A673 (cell line): ENCODE measurements at regions not wholly inside any gene's neighbourhood (a gene's known extent, or its start where the extent isn't known, plus 50 kb on each side); places are given as distances from the start of the nearest gene placed in this dataset.

Experiments used
- BruUV-seq: library from RNA; stranded (reverse); fragments of 400-500 nt; replicated peaks from 2 replicates; lab custom pipeline; 2021; lab: Mats Ljungman, UMichigan
- CTCF ChIA-PET: fragments of 300-600 bp; sonication (Branson Sonifier 250); formaldehyde crosslinking; loops from one replicate; lab custom pipeline; 2022; ENCODE audit warnings: antibody characterized with exemption; lab: Charles Lee
- POLR2A ChIA-PET: fragments of 300-600 bp; sonication (Branson Sonifier 250); formaldehyde crosslinking; loops from one replicate; lab custom pipeline; 2022; ENCODE audit warnings: antibody characterized with exemption; ENCODE audit not compliant: low non-redundant PET; lab: Charles Lee
- DNase-seq: peaks from one replicate; pipeline ENCODE4 v3.0.0-alpha.2; 2015; ENCODE audit warnings: low spot score
- H3K27ac ChIP-seq: fragments of 200-600 bp; sonication (generic); 2 replicates; pipeline ENCODE4 v1.5.1; 2016; ENCODE audit warnings: mixed run types, low read depth, mild to moderate bottlenecking, mixed read lengths, antibody characterized with exemption, low read length; ENCODE audit not compliant: poor library complexity, severe bottlenecking
- H3K27me3 ChIP-seq: fragments of 200-600 bp; sonication (generic); replicated peaks from 2 replicates; pipeline ENCODE4 v1.6.1; 2017; ENCODE audit warnings: mixed run types, low read depth, mild to moderate bottlenecking, mixed read lengths, antibody characterized with exemption, low read length; ENCODE audit not compliant: insufficient read depth, poor library complexity
- H3K36me3 ChIP-seq: fragments of 200-600 bp; sonication (generic); 2 replicates; pipeline ENCODE4 v1.6.1; 2016; ENCODE audit warnings: mixed run types, mild to moderate bottlenecking, mixed read lengths, antibody characterized with exemption, low read length; ENCODE audit not compliant: insufficient read depth, poor library complexity, severe bottlenecking
- H3K4me1 ChIP-seq: fragments of 200-600 bp; sonication (generic); 2 replicates; pipeline ENCODE4 v1.6.1; 2017; ENCODE audit warnings: mixed run types, mild to moderate bottlenecking, mixed read lengths, antibody characterized with exemption, low read length; ENCODE audit not compliant: insufficient read depth, poor library complexity, severe bottlenecking
- H3K4me3 ChIP-seq: fragments of 200-600 bp; sonication (generic); 2 replicates; pipeline ENCODE4 v1.5.1; 2016; ENCODE audit warnings: low read depth, mixed run types, mild to moderate bottlenecking, mixed read lengths, low read length; ENCODE audit not compliant: poor library complexity, severe bottlenecking
- H3K9me3 ChIP-seq: fragments of 200-600 bp; sonication (generic); 2 replicates; pipeline ENCODE4 v1.6.1; 2016; ENCODE audit warnings: mixed run types, low read depth, mild to moderate bottlenecking, mixed read lengths, antibody characterized with exemption, low read length; ENCODE audit not compliant: poor library complexity, severe bottlenecking
- CTCF ChIP-seq: fragments of 300-800, 200-600 bp; sonication (generic); conservative IDR thresholded peaks from 2 replicates; pipeline ENCODE4 v1.5.1; 2017; ENCODE audit warnings: low read depth, mild to moderate bottlenecking, antibody characterized with exemption, low read length, moderate library complexity, mixed read lengths
- EZH2 ChIP-seq: fragments of 200-600 bp; sonication (generic); IDR thresholded peaks from 2 replicates; pipeline ENCODE4 v1.6.1; 2017; ENCODE audit warnings: borderline replicate concordance, low read depth, mild to moderate bottlenecking, mixed read lengths, antibody characterized with exemption, low read length; ENCODE audit not compliant: poor library complexity, severe bottlenecking
- intact Hi-C: fragments of 100-400 bp; cut with micrococcal nuclease; formaldehyde crosslinking; loops from one replicate; pipeline ENCODE4 v1.10.0; 2022; ENCODE audit not compliant: unreplicated experiment

- no TSS peak for BruUV-seq
- intact Hi-C loops = no loop called here
- ChIA-PET CTCF (no interaction called here), POLR2A (no interaction called here)
- Histone ChIP-seq H3K27me3 (no peaks in the 10 kb centered on the region), H3K4me3 (no peak overlapping the region), H3K36me3 (no peaks in the 10 kb centered on the region), H3K27ac (no peak overlapping the region), H3K9me3 (no peaks in the 10 kb centered on the region), H3K4me1 (no peaks in the 10 kb centered on the region)
- DNase-seq = no peak
- TF ChIP-seq EZH2 = no peak
- TF ChIP-seq CTCF = no peak
Observed at GRCh38 chr1:229993894-229994293, 73.1 kb upstream of the GALNT2 start.

- ChIA-PET POLR2A (no interaction called here), CTCF (no interaction called here)
- no peaks in the 10 kb centered on the region for H3K9me3 ChIP-seq
- no TSS peak for BruUV-seq
- DNase-seq = no peak
- H3K27me3 ChIP-seq = no peaks in the 10 kb centered on the region
- no peak overlapping the region for H3K4me3 ChIP-seq
- intact Hi-C loops = no loop called here
- no peaks in the 10 kb centered on the region for H3K36me3 ChIP-seq
- TF ChIP-seq EZH2 (no peak), CTCF (no peak)
- H3K4me1 ChIP-seq = peaks cover 6% of the 10 kb centered on the region
- H3K27ac ChIP-seq = no peak overlapping the region
Observed at GRCh38 chr1:229999004-229999670, 67.9 kb upstream of the GALNT2 start.

GRCh38 chr1:230000493-230001184 lies 66.4 kb upstream of the GALNT2 start:
- intact Hi-C loops = no loop called here
- no peak overlapping the region for H3K4me3 ChIP-seq
- ChIA-PET POLR2A (no interaction called here), CTCF (no interaction called here)
- no TSS peak for BruUV-seq
- no peak for TF ChIP-seq EZH2
- TF ChIP-seq CTCF = no peak
- no peaks in the 10 kb centered on the region for H3K36me3 ChIP-seq
- no peak overlapping the region for H3K27ac ChIP-seq
- H3K9me3 ChIP-seq = no peaks in the 10 kb centered on the region
- no peak for DNase-seq
- H3K4me1 ChIP-seq = peaks cover 6% of the 10 kb centered on the region
- no peaks in the 10 kb centered on the region for H3K27me3 ChIP-seq
